Osteoblast (primary cell): ENCODE measurements at regions not wholly inside any gene's neighbourhood (a gene's known extent, or its start where the extent isn't known, plus 50 kb on each side); places are given as distances from the start of the nearest gene placed in this dataset.

Experiments
- DNase-seq: peaks from one replicate; pipeline ENCODE4 v3.0.0; 2011; ENCODE audit warnings: low spot score, mixed read lengths; ENCODE audit not compliant: insufficient read length; ENCODE audit errors: missing footprints
- H2AFZ ChIP-seq: 2 replicates; pipeline ENCODE4 v1.6.0; 2011; ENCODE audit warnings: mild to moderate bottlenecking, low read length
- H3K27ac ChIP-seq: 2 replicates; pipeline ENCODE4 v1.5.1; 2011; ENCODE audit warnings: mild to moderate bottlenecking, low read depth, low read length, moderate library complexity
- H3K27me3 ChIP-seq: 2 replicates; pipeline ENCODE4 v1.6.0; 2012; ENCODE audit warnings: mild to moderate bottlenecking, control low read depth, inconsistent platforms, low read length, moderate library complexity; ENCODE audit not compliant: insufficient read depth
- H3K36me3 ChIP-seq: 2 replicates; pipeline ENCODE4 v1.5.1; 2011; ENCODE audit warnings: mild to moderate bottlenecking, low read length, control low read depth, moderate library complexity; ENCODE audit not compliant: insufficient read depth
- H3K4me1 ChIP-seq: 2 replicates; pipeline ENCODE4 v1.5.1; 2011; ENCODE audit warnings: mild to moderate bottlenecking, low read length, control low read depth, moderate library complexity; ENCODE audit not compliant: insufficient read depth
- H3K4me2 ChIP-seq: 2 replicates; pipeline ENCODE4 v1.6.0; 2011; ENCODE audit warnings: mild to moderate bottlenecking, low read length; ENCODE audit not compliant: insufficient read depth
- H3K4me3 ChIP-seq: fragments of 200-600 bp; sonication (generic); 3 replicates; pipeline ENCODE4 v1.5.1; 2012; ENCODE audit warnings: mild to moderate bottlenecking, low read length, inconsistent platforms; ENCODE audit not compliant: insufficient read depth
- H3K79me2 ChIP-seq: 2 replicates; pipeline ENCODE4 v1.6.0; 2012; ENCODE audit warnings: mild to moderate bottlenecking, low read length, control low read depth, inconsistent platforms; ENCODE audit not compliant: insufficient read depth
- H3K9me3 ChIP-seq: 2 replicates; pipeline ENCODE4 v1.5.1; 2011; ENCODE audit warnings: low read depth, low read length, control low read depth
- H4K20me1 ChIP-seq: 2 replicates; pipeline ENCODE4 v1.6.0; 2012; ENCODE audit warnings: mild to moderate bottlenecking, low read length, control low read depth; ENCODE audit not compliant: insufficient read depth
- TF ChIP-seq, protein P1 (sequence below): IDR thresholded peaks from 2 replicates; pipeline ENCODE4 v1.5.1; 2011; ENCODE audit warnings: mild to moderate bottlenecking, low read depth, low read length, moderate library complexity; ENCODE audit errors: extremely low read depth

DNA sequence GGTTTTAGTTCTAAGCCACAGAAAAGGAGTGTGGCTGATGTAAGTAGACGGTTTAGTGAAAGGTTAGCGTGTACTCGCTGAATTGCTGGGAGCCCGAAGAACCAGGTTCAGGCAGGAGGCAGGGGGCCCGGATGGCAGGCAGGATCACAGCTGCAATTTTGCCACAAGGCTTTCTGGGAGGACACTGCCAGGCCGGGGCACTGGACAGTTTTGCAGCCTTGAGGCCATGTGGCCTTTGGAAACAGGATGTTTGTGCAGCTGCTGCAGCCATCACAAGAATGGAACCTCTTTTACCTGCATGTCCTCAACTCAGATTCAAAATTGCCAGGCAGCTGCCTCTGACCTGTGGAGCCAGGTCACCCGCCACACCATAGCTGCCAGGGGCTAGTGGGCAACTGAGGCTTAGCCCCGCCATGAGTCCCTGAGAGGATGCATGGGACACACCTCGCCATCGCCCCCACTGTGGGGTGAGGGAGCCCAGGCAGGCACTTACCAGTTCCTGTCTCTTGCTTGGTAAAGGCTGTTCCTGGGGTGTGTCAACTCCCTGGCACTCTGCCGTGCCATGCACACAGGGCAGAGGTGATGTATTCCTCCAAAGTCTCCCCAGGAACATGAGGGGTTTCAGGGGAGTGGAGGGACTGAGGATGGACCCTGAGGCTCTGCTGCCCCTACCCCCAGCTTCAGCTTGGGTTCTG lies 188.6 kb downstream of the RPS24 start:
- Histone ChIP-seq H3K4me3 (no peak overlapping the region), H3K36me3 (no peaks in the 10 kb centered on the region), H3K79me2 (no peaks in the 10 kb centered on the region), H3K27me3 (no peaks in the 10 kb centered on the region), H4K20me1 (no peaks in the 10 kb centered on the region), H3K27ac (no peak overlapping the region), H3K9me3 (no peaks in the 10 kb centered on the region), H3K4me2 (no peak overlapping the region), H3K4me1 (peaks cover 13% of the 10 kb centered on the region), H2AFZ (no peak overlapping the region)
- TF ChIP-seq, protein P1, sequence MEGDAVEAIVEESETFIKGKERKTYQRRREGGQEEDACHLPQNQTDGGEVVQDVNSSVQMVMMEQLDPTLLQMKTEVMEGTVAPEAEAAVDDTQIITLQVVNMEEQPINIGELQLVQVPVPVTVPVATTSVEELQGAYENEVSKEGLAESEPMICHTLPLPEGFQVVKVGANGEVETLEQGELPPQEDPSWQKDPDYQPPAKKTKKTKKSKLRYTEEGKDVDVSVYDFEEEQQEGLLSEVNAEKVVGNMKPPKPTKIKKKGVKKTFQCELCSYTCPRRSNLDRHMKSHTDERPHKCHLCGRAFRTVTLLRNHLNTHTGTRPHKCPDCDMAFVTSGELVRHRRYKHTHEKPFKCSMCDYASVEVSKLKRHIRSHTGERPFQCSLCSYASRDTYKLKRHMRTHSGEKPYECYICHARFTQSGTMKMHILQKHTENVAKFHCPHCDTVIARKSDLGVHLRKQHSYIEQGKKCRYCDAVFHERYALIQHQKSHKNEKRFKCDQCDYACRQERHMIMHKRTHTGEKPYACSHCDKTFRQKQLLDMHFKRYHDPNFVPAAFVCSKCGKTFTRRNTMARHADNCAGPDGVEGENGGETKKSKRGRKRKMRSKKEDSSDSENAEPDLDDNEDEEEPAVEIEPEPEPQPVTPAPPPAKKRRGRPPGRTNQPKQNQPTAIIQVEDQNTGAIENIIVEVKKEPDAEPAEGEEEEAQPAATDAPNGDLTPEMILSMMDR = no peak
- no peak for DNase-seq

DNA sequence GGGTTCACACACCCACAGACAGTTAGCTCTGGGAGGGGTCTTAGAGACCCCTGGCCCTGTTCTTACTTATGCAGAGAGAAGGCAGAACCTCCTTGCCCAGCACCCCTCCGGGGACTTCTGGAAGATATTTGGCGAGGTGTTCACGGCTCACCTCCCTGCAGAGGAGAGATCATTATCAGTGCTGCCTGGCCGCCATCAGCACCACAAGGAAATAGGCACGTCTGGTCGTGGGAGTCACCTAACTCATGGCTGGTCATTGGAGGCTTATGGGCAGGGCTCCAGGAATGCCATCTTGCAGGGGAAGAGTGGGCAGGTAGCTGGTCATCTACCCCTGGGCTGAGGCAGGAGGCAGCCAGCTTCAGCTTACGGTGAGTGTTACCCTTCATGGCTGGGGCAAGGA lies 189.4 kb downstream of the RPS24 start:
- DNase-seq = no peak
- Histone ChIP-seq H3K4me2 (no peak overlapping the region), H3K27me3 (no peaks in the 10 kb centered on the region), H4K20me1 (no peaks in the 10 kb centered on the region), H3K9me3 (no peaks in the 10 kb centered on the region), H2AFZ (no peak overlapping the region), H3K4me1 (peaks cover 13% of the 10 kb centered on the region), H3K36me3 (no peaks in the 10 kb centered on the region), H3K27ac (no peak overlapping the region), H3K4me3 (no peak overlapping the region), H3K79me2 (no peaks in the 10 kb centered on the region)
- TF ChIP-seq, protein P1 = no peak

DNA sequence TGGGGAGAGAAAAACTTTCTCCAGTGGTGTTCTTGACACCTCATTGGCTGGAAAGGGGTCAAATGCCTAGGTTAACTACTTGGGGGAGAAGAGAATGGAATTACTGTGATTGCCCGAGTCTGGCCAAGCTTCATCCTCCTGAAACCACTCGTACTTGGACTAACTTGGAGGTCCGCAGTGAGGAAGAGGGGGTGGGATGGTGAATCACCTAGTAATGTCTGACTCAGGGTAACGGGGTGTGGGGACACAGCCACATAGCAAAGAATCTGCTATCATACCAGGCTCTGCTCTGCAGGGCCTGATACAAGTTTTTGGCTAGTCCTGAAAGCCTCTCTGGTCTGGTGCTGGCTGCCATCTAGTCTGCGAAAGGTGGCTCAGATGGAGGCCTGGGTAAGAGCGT lies 190.9 kb downstream of the RPS24 start:
- TF ChIP-seq, protein P1 = no peak

DNA sequence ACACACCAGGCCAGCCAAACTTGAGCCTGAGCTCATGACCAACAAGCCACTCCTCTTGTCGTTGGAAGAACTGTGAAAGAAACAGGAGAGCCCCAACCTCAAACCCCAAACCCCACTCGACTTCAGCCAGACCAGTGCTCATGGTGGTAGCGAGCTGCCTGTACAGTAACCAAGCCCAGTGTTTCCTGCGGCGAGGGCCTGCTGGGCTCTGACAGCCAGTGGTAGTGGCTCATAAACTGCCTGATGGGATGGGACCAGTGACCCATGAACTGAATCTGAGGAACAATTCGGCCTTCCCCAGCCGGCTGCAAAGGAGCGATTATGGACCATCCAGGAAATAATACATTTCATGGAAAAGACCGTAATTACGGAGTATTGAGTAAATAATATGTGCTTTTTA lies 191.9 kb downstream of the RPS24 start:
- Histone ChIP-seq H3K4me1 (peaks cover 13% of the 10 kb centered on the region), H3K27me3 (no peaks in the 10 kb centered on the region), H3K4me2 (no peak overlapping the region), H4K20me1 (no peaks in the 10 kb centered on the region), H2AFZ (peak overlapping the region; percentile 52), H3K9me3 (no peaks in the 10 kb centered on the region), H3K27ac (no peak overlapping the region), H3K79me2 (no peaks in the 10 kb centered on the region), H3K36me3 (no peaks in the 10 kb centered on the region), H3K4me3 (no peak overlapping the region)
- DNase-seq = no peak
- TF ChIP-seq, protein P1 = no peak

More for the DNA sequence above, 190.9 kb downstream of the RPS24 start:
- Histone ChIP-seq H3K4me1 (peaks cover 13% of the 10 kb centered on the region), H3K4me3 (no peak overlapping the region), H2AFZ (peak overlapping the region; percentile 43), H4K20me1 (no peaks in the 10 kb centered on the region), H3K36me3 (no peaks in the 10 kb centered on the region), H3K27ac (peak overlapping the region; percentile 38), H3K9me3 (no peaks in the 10 kb centered on the region), H3K79me2 (no peaks in the 10 kb centered on the region), H3K27me3 (no peaks in the 10 kb centered on the region), H3K4me2 (peak overlapping the region; percentile 58)
- peak; percentile 97 for DNase-seq
